SK-N-SH (cell line): ENCODE measurements at regions not wholly inside any gene's neighbourhood (a gene's known extent, or its start where the extent isn't known, plus 50 kb on each side); places are given as distances from the start of the nearest gene placed in this dataset.

Source experiments
- CTCF ChIA-PET: fragments of 300-600, 350-600 bp; formaldehyde crosslinking; extraction: SDS; loops from one replicate; lab custom pipeline; 2021; lab: Yijun Ruan, JAX
- POLR2A ChIA-PET: fragments of 350-600 bp; sonication (Branson Sonifier 250); formaldehyde crosslinking; extraction: SDS; loops from one replicate; lab custom pipeline; 2020; ENCODE audit warnings: antibody characterized with exemption, inconsistent platforms; lab: Yijun Ruan, JAX
- DNase-seq: peaks from one replicate; pipeline ENCODE4 v3.0.0; 2012
- H2AFZ ChIP-seq: fragments of 200-600 bp; sonication (generic); 2 replicates; pipeline ENCODE4 v1.8.1; 2016; ENCODE audit warnings: antibody characterized with exemption, mild to moderate bottlenecking, low read depth
- H3F3A ChIP-seq: fragments of 200-600 bp; sonication (generic); replicated peaks from 2 replicates; pipeline ENCODE3; 2016; ENCODE audit warnings: antibody characterized with exemption, mild to moderate bottlenecking; ENCODE audit not compliant: insufficient read depth
- H3K27ac ChIP-seq, 2 experiments: fragments of 200-500 bp in 1 of 2; fragments of 200-600 bp in 1 of 2; sonication (Bioruptor generic) in 1 of 2; sonication (generic), shearing (Covaris generic) in 1 of 2; 2 replicates each; pipeline versions ENCODE4 v1.5.1 to v1.6.1; 2014 to 2016; ENCODE audit warnings: low read depth in 2 of 2, inconsistent platforms in 1 of 2, low read length in 1 of 2, mild to moderate bottlenecking in 1 of 2, mixed read lengths in 1 of 2
- H3K27me3 ChIP-seq: fragments of 200-600 bp; sonication (generic), shearing (Covaris generic); 2 replicates; pipeline ENCODE4 v1.6.1; 2016; ENCODE audit warnings: mixed run types; ENCODE audit not compliant: insufficient read depth
- H3K36me3 ChIP-seq, 2 experiments: fragments of 200-500 bp in 1 of 2; fragments of 200-600 bp in 1 of 2; sonication (Bioruptor generic) in 1 of 2; sonication (generic) in 1 of 2; replicated peaks in 1 of 2; 2 replicates each; pipeline versions ENCODE3 to v1.5.1; 2014 to 2016; ENCODE audit warnings: low read length in 1 of 2, mild to moderate bottlenecking in 1 of 2; ENCODE audit not compliant: insufficient read depth in 2 of 2, control insufficient read depth in 1 of 2
- H3K4me1 ChIP-seq, 2 experiments: fragments of 200-500 bp in 1 of 2; fragments of 200-600 bp in 1 of 2; sonication (Bioruptor generic) in 1 of 2; sonication (generic), shearing (Covaris generic) in 1 of 2; 2 replicates each; pipeline versions ENCODE4 v1.5.1 to v1.6.1; 2014 to 2016; ENCODE audit warnings: low read depth in 1 of 2, low read length in 1 of 2, mixed run types in 1 of 2; ENCODE audit not compliant: insufficient read depth in 2 of 2, control insufficient read depth in 1 of 2
- H3K4me2 ChIP-seq: fragments of 200-600 bp; sonication (generic), shearing (Covaris generic); 2 replicates; pipeline ENCODE4 v1.6.1; 2017; ENCODE audit warnings: mixed run types
- H3K4me3 ChIP-seq, 2 experiments: fragments of 200-500 bp in 1 of 2; fragments of 200-600 bp in 1 of 2; sonication (Bioruptor generic) in 1 of 2; sonication (generic), shearing (Covaris generic) in 1 of 2; 2 replicates each; pipeline versions ENCODE4 v1.5.1 to v1.8.1; 2014 to 2016; ENCODE audit warnings: low read depth in 2 of 2, inconsistent platforms in 1 of 2, low read length in 1 of 2, mild to moderate bottlenecking in 1 of 2, mixed read lengths in 1 of 2, moderate library complexity in 1 of 2
- H3K79me2 ChIP-seq: fragments of 200-600 bp; sonication (generic); 2 replicates; pipeline ENCODE4 v1.8.1; 2017; ENCODE audit warnings: mild to moderate bottlenecking; ENCODE audit not compliant: insufficient read depth
- H3K9ac ChIP-seq: fragments of 200-600 bp; sonication (generic); 2 replicates; pipeline ENCODE4 v1.6.1; 2017; ENCODE audit warnings: mixed run types
- H3K9me2 ChIP-seq: fragments of 200-600 bp; sonication (generic); 2 replicates; pipeline ENCODE4 v1.6.1; 2017; ENCODE audit warnings: mixed run types
- H3K9me3 ChIP-seq: fragments of 200-600 bp; sonication (generic); 2 replicates; pipeline ENCODE4 v1.6.1; 2017; ENCODE audit warnings: mixed run types, mild to moderate bottlenecking, moderate library complexity
- H4K20me1 ChIP-seq: fragments of 200-600 bp; sonication (generic); 2 replicates; pipeline ENCODE4 v1.6.1; 2017; ENCODE audit warnings: mild to moderate bottlenecking, mixed run types; ENCODE audit not compliant: insufficient read depth
- ELF1 ChIP-seq: IDR thresholded peaks from 2 replicates; pipeline ENCODE4 v1.4.0; 2012
- FOXM1 ChIP-seq: IDR thresholded peaks from 2 replicates; pipeline ENCODE4 v1.4.0; 2012; ENCODE audit warnings: low read depth, mild to moderate bottlenecking
- GATA2 ChIP-seq: sonication (generic); formaldehyde crosslinking; IDR thresholded peaks from 2 replicates; pipeline ENCODE4 v1.5.0; 2020; ENCODE audit warnings: mild to moderate bottlenecking, missing genetic modification reagents
- MXI1 ChIP-seq: IDR thresholded peaks from 2 replicates; pipeline ENCODE4 v1.6.1; 2012; ENCODE audit warnings: mild to moderate bottlenecking, low read depth, low read length, improper control_type of control experiment
- RCOR1 ChIP-seq: fragments of 150-350 bp; IDR thresholded peaks from 2 replicates; pipeline ENCODE4 v1.6.1; 2017; ENCODE audit warnings: antibody characterized with exemption, low read length
- RFX5 ChIP-seq: IDR thresholded peaks from 2 replicates; pipeline ENCODE4 v1.6.1; 2012; ENCODE audit warnings: mild to moderate bottlenecking, improper control_type of control experiment, low read length
- RXRA ChIP-seq: IDR thresholded peaks from 2 replicates; pipeline ENCODE4 v1.4.0; 2012; ENCODE audit warnings: low read depth, mild to moderate bottlenecking, borderline replicate concordance
- SMC3 ChIP-seq: IDR thresholded peaks from 2 replicates; pipeline ENCODE4 v1.6.1; 2012; ENCODE audit warnings: low read depth, low read length, improper control_type of control experiment
- WGBS: methylation state at CpG from one replicate; pipeline ENCODE4 v1.1.6; 2017; ENCODE audit warnings: low lambda C conversion rate; 5-methylcytosine and 5-hydroxymethylcytosine counted together
- TF ChIP-seq, protein P1 (sequence below): fragments of 150-350 bp; IDR thresholded peaks from 2 replicates; pipeline ENCODE4 v1.6.1; 2017; ENCODE audit warnings: antibody characterized with exemption, low read length, low read depth, borderline replicate concordance
- TF ChIP-seq, protein P2 (sequence below): fragments of 200-600 bp; sonication (generic); IDR thresholded peaks from 2 replicates; pipeline ENCODE4 v1.6.1; 2017; ENCODE audit warnings: antibody characterized with exemption, mild to moderate bottlenecking, moderate library complexity
- TF ChIP-seq, protein P3 (sequence below): IDR thresholded peaks from 2 replicates; pipeline ENCODE4 v1.4.0; 2012; ENCODE audit warnings: low read depth, borderline replicate concordance
- TF ChIP-seq, protein P4 (sequence below): fragments of 150-350 bp; IDR thresholded peaks from 2 replicates; pipeline ENCODE4 v1.6.1; 2016; ENCODE audit warnings: mild to moderate bottlenecking, low read depth, low read length
- TF ChIP-seq, protein P5 (sequence below): IDR thresholded peaks from 2 replicates; pipeline ENCODE4 v1.6.1; 2012; ENCODE audit warnings: mild to moderate bottlenecking, low read depth, low read length, moderate library complexity

DNA sequence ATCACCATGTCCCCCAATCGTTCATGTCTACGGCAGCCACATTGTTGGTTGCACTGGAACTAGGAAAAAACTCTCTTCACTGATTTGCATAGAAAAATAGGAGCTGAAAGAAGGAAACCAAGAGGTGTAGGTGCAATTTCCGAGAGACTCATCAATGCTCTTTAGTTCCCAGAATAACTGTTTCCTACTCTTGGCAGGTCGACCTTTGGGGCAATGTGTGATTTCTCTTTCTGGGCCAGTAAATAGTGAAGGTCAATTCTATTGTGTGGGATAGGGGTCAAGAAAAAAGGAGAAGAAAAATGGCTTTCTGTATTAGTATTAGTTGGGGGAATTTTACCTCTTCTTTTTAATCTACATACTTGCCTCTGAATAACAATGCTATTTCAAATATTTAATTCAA lies 55.9 kb upstream of the PDE5A start:
- POLR2A ChIA-PET, result no interaction called here
- H3K4me2 ChIP-seq, result no peak overlapping the region
- 42% methylated on average over 4 of the region's 4 CpGs for WGBS
- peaks cover 0 to 9% of the 10 kb centered on the region in 2 experiments; a peak in 1 of 4 replicates for H3K4me1 ChIP-seq
- no peaks in the 10 kb centered on the region for H4K20me1 ChIP-seq
- no peaks in the 10 kb centered on the region for H3K9me2 ChIP-seq
- H2AFZ ChIP-seq, result no peak overlapping the region
- no peaks in the 10 kb centered on the region for H3F3A ChIP-seq
- no peaks in the 10 kb centered on the region for H3K36me3 ChIP-seq
- DNase-seq, result no peak
- CTCF ChIA-PET, result interaction anchor here (0.7 kb wide), 1 partner anchor 8 kb away, joined by 3 read pairs; no protein-coding TSS in a partner anchor
- no peak for TF ChIP-seq FOXM1
- TF ChIP-seq, protein P1, sequence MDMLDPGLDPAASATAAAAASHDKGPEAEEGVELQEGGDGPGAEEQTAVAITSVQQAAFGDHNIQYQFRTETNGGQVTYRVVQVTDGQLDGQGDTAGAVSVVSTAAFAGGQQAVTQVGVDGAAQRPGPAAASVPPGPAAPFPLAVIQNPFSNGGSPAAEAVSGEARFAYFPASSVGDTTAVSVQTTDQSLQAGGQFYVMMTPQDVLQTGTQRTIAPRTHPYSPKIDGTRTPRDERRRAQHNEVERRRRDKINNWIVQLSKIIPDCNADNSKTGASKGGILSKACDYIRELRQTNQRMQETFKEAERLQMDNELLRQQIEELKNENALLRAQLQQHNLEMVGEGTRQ, result no peak
- TF ChIP-seq RFX5, result no peak
- TF ChIP-seq SMC3, result no peak
- no peak overlapping the region for H3K27ac ChIP-seq
- H3K9ac ChIP-seq, result no peak overlapping the region
- H3K79me2 ChIP-seq, result no peaks in the 10 kb centered on the region
- no peak overlapping the region for H3K4me3 ChIP-seq
- H3K9me3 ChIP-seq, result no peaks in the 10 kb centered on the region
- no peaks in the 10 kb centered on the region for H3K27me3 ChIP-seq

DNA sequence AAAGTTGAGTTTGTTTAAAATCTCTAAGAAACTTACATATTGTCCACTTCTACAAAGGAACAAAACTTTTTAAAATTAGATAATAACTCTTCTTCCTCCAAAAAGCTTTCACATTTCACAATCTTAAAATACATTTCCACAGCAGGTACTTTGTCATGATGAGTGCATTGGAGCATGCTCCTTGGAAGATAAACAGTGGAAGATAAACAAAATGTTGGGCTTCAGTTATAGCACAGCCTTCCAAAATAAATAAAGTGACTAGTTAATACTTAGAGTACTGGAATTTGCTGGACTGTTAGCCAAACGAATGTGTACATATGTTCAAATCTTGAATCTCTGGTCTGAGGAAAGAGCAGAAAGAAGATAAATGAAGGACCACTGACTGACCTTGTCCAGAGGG lies 54.9 kb upstream of the PDE5A start:
- ChIA-PET CTCF (interaction anchor here (0.6 to 1.3 kb wide), 2 partner anchors 55 to 66 kb away, joined by 3 to 6 read pairs; partner anchors contain the start of gene PDE5A), POLR2A (no interaction called here)
- Histone ChIP-seq H3K27ac (no peak overlapping the region), H4K20me1 (no peaks in the 10 kb centered on the region), H3K9ac (no peak overlapping the region), H3K4me2 (no peak overlapping the region), H3K27me3 (no peaks in the 10 kb centered on the region), H3K4me3 (no peak overlapping the region), H3K4me1 (peaks cover 0 to 9% of the 10 kb centered on the region in 2 experiments; a peak in 1 of 4 replicates), H3K9me3 (no peaks in the 10 kb centered on the region), H3F3A (no peaks in the 10 kb centered on the region), H2AFZ (no peak overlapping the region), H3K79me2 (no peaks in the 10 kb centered on the region), H3K36me3 (no peaks in the 10 kb centered on the region), H3K9me2 (no peaks in the 10 kb centered on the region)
- TF ChIP-seq RXRA, result no peak
- TF ChIP-seq, protein P2, sequence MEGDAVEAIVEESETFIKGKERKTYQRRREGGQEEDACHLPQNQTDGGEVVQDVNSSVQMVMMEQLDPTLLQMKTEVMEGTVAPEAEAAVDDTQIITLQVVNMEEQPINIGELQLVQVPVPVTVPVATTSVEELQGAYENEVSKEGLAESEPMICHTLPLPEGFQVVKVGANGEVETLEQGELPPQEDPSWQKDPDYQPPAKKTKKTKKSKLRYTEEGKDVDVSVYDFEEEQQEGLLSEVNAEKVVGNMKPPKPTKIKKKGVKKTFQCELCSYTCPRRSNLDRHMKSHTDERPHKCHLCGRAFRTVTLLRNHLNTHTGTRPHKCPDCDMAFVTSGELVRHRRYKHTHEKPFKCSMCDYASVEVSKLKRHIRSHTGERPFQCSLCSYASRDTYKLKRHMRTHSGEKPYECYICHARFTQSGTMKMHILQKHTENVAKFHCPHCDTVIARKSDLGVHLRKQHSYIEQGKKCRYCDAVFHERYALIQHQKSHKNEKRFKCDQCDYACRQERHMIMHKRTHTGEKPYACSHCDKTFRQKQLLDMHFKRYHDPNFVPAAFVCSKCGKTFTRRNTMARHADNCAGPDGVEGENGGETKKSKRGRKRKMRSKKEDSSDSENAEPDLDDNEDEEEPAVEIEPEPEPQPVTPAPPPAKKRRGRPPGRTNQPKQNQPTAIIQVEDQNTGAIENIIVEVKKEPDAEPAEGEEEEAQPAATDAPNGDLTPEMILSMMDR, result no peak
- TF ChIP-seq GATA2, result no peak
- no peak for TF ChIP-seq RCOR1
- TF ChIP-seq, protein P3, sequence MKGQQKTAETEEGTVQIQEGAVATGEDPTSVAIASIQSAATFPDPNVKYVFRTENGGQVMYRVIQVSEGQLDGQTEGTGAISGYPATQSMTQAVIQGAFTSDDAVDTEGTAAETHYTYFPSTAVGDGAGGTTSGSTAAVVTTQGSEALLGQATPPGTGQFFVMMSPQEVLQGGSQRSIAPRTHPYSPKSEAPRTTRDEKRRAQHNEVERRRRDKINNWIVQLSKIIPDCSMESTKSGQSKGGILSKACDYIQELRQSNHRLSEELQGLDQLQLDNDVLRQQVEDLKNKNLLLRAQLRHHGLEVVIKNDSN, result no peak
- TF ChIP-seq, protein P4, sequence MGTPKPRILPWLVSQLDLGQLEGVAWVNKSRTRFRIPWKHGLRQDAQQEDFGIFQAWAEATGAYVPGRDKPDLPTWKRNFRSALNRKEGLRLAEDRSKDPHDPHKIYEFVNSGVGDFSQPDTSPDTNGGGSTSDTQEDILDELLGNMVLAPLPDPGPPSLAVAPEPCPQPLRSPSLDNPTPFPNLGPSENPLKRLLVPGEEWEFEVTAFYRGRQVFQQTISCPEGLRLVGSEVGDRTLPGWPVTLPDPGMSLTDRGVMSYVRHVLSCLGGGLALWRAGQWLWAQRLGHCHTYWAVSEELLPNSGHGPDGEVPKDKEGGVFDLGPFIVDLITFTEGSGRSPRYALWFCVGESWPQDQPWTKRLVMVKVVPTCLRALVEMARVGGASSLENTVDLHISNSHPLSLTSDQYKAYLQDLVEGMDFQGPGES, result no peak
- TF ChIP-seq, protein P5, sequence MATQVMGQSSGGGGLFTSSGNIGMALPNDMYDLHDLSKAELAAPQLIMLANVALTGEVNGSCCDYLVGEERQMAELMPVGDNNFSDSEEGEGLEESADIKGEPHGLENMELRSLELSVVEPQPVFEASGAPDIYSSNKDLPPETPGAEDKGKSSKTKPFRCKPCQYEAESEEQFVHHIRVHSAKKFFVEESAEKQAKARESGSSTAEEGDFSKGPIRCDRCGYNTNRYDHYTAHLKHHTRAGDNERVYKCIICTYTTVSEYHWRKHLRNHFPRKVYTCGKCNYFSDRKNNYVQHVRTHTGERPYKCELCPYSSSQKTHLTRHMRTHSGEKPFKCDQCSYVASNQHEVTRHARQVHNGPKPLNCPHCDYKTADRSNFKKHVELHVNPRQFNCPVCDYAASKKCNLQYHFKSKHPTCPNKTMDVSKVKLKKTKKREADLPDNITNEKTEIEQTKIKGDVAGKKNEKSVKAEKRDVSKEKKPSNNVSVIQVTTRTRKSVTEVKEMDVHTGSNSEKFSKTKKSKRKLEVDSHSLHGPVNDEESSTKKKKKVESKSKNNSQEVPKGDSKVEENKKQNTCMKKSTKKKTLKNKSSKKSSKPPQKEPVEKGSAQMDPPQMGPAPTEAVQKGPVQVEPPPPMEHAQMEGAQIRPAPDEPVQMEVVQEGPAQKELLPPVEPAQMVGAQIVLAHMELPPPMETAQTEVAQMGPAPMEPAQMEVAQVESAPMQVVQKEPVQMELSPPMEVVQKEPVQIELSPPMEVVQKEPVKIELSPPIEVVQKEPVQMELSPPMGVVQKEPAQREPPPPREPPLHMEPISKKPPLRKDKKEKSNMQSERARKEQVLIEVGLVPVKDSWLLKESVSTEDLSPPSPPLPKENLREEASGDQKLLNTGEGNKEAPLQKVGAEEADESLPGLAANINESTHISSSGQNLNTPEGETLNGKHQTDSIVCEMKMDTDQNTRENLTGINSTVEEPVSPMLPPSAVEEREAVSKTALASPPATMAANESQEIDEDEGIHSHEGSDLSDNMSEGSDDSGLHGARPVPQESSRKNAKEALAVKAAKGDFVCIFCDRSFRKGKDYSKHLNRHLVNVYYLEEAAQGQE, result no peak
- TF ChIP-seq, protein P1, result no peak
- no peak for TF ChIP-seq ELF1
- no peak for TF ChIP-seq MXI1
- 23% methylated on average over 1 of the region's 1 CpG for WGBS
- no peak for DNase-seq
